Spinal cord (tissue), 10 donors: ENCODE measurements at regions not wholly inside any gene's neighbourhood (a gene's known extent, or its start where the extent isn't known, plus 50 kb on each side); places are given as distances from the start of the nearest gene placed in this dataset. TPM values are rescaled to one million over a fixed set of nuclear protein-coding genes. Genes with fewer than 3 reads are reported as not detected.

Source experiments
- DNase-seq, 6 donors: peaks; one replicate each; pipeline versions ENCODE4 v3.0.0 to v3.0.0-alpha.2; 2013 to 2015; ENCODE audit warnings: low spot score in 6 of 6, low read depth in 4 of 6
- H3K27ac ChIP-seq: one replicate; pipeline ENCODE4 v1.5.1; 2013; ENCODE audit warnings: low read depth, low read length, control low read depth
- H3K27me3 ChIP-seq: one replicate; pipeline ENCODE4 v1.6.1; 2013; ENCODE audit warnings: low read length; ENCODE audit not compliant: control insufficient read depth, insufficient read depth
- H3K36me3 ChIP-seq: one replicate; pipeline ENCODE4 v1.6.1; 2013; ENCODE audit warnings: low read length; ENCODE audit not compliant: control insufficient read depth, insufficient read depth
- H3K4me1 ChIP-seq: one replicate; pipeline ENCODE4 v1.6.1; 2013; ENCODE audit warnings: low read length; ENCODE audit not compliant: control insufficient read depth, insufficient read depth
- H3K4me3 ChIP-seq: one replicate; pipeline ENCODE4 v1.5.1; 2013; ENCODE audit warnings: low read depth, low read length, control low read depth
- H3K9me3 ChIP-seq: one replicate; pipeline ENCODE4 v1.6.1; 2013; ENCODE audit warnings: low read length; ENCODE audit not compliant: control insufficient read depth, insufficient read depth
- WGBS: methylation state at CpG from one replicate; pipeline ENCODE4 v1.1.5; 2013; ENCODE audit warnings: missing lambda C conversion rate; ENCODE audit not compliant: insufficient coverage; 5-methylcytosine and 5-hydroxymethylcytosine counted together
- small RNA-seq: library from RNA; depleted of rRNA; stranded (forward); fragments of <200 nt; gene quantifications from one replicate; pipeline ENCODE3, GENCODE V24; 2014; ENCODE audit warnings: low replicate concordance
- donor health status: healthy.

- Histone ChIP-seq H3K4me3 (no peak overlapping the region), H3K4me1 (no peaks in the 10 kb centered on the region), H3K9me3 (no peaks in the 10 kb centered on the region), H3K27ac (peak overlapping the region; percentile 25), H3K27me3 (no peaks in the 10 kb centered on the region), H3K36me3 (no peaks in the 10 kb centered on the region)
- DNase-seq: no peak
- 80% methylated on average over 1 of the region's 8 CpGs for WGBS
These were observed 49.6 kb upstream of the KIF2A start for GRCh38 chr5:62256161-62257019.

Small RNA genes in the stretch of these regions (small RNA-seq; reads per million reads assigned to genes)
- not detected for gene RN7SKP157
- gene RNU6-913P: not detected
